Activated CD8-positive, alpha-beta memory T cell treated with anti-CD3 and anti-CD28 coated beads, Interleukin-2, amount 10 ng/mL, durations not matched to agents 7 days and 5 days (primary cell): ENCODE measurements at regions not wholly inside any gene's neighbourhood (a gene's known extent, or its start where the extent isn't known, plus 50 kb on each side); places are given as distances from the start of the nearest gene placed in this dataset.

ENCODE experiments used
- ATAC-seq: fragments of 150-1000 bp; cut with Tn5 transposase; one replicate; pipeline ENCODE4 v1.10.0; 2021; ENCODE audit warnings: moderate library complexity
- CTCF ChIA-PET: fragments of 350-600 bp; sonication (Branson Sonifier 250); formaldehyde crosslinking; loops from one replicate; lab custom pipeline; 2021; ENCODE audit warnings: antibody characterized with exemption; lab: Charles Lee
- DNase-seq: peaks from one replicate; pipeline ENCODE4 v3.0.0-alpha.2; 2020
- H3K27ac Mint-ChIP-seq: one replicate; pipeline ENCODE4 v1.8.0; 2021; ENCODE audit warnings: mild to moderate bottlenecking, mixed read lengths
- H3K27me3 Mint-ChIP-seq: one replicate; pipeline ENCODE4 v1.8.0; 2021; ENCODE audit warnings: mixed read lengths
- H3K36me3 Mint-ChIP-seq: one replicate; pipeline ENCODE4 v1.8.0; 2021; ENCODE audit warnings: mild to moderate bottlenecking, mixed read lengths
- H3K4me1 Mint-ChIP-seq: one replicate; pipeline ENCODE4 v1.8.0; 2021; ENCODE audit warnings: mixed read lengths
- H3K4me3 Mint-ChIP-seq: one replicate; pipeline ENCODE4 v1.8.0; 2021; ENCODE audit warnings: mild to moderate bottlenecking, moderate library complexity, mixed read lengths
- H3K9me3 Mint-ChIP-seq: one replicate; pipeline ENCODE4 v1.8.0; 2022; ENCODE audit warnings: low read depth, mixed read lengths

GRCh38 chr9:13372510-13372909, 93.0 kb upstream of the MPDZ start:
- no peak for ATAC-seq
- H3K36me3 Mint-ChIP-seq, result no peaks in the 10 kb centered on the region
- CTCF ChIA-PET, result no interaction called here

GRCh38 chr9:13369431-13369830, 89.9 kb upstream of the MPDZ start:
- Mint-ChIP-seq H3K4me1 (no peaks in the 10 kb centered on the region), H3K27ac (no peak overlapping the region), H3K4me3 (no peak overlapping the region), H3K9me3 (peaks cover 3% of the 10 kb centered on the region), H3K27me3 (no peaks in the 10 kb centered on the region), H3K36me3 (no peaks in the 10 kb centered on the region)
- DNase-seq, result no peak
- ATAC-seq, result no peak
- CTCF ChIA-PET, result no interaction called here

More at GRCh38 chr9:13372510-13372909, 93.0 kb upstream of the MPDZ start:
- peaks cover 3% of the 10 kb centered on the region for H3K9me3 Mint-ChIP-seq
- DNase-seq, result no peak
- H3K27me3 Mint-ChIP-seq, result no peaks in the 10 kb centered on the region
- no peak overlapping the region for H3K27ac Mint-ChIP-seq
- no peaks in the 10 kb centered on the region for H3K4me1 Mint-ChIP-seq
- no peak overlapping the region for H3K4me3 Mint-ChIP-seq

- Mint-ChIP-seq H3K4me3 (no peak overlapping the region), H3K27me3 (no peaks in the 10 kb centered on the region), H3K4me1 (no peaks in the 10 kb centered on the region), H3K27ac (no peak overlapping the region), H3K36me3 (no peaks in the 10 kb centered on the region), H3K9me3 (peaks cover 3% of the 10 kb centered on the region)
- CTCF ChIA-PET, result no interaction called here
- no peak for DNase-seq
- no peak for ATAC-seq
These were observed 88.3 kb upstream of the MPDZ start for GRCh38 chr9:13367784-13368183.

- no peak for DNase-seq
- ATAC-seq, result no peak
- Mint-ChIP-seq H3K27ac (no peak overlapping the region), H3K27me3 (no peaks in the 10 kb centered on the region), H3K4me3 (no peak overlapping the region), H3K9me3 (no peaks in the 10 kb centered on the region), H3K4me1 (no peaks in the 10 kb centered on the region), H3K36me3 (no peaks in the 10 kb centered on the region)
- CTCF ChIA-PET, result no interaction called here
These were observed 84.9 kb upstream of the MPDZ start for GRCh38 chr9:13364271-13365000.

GRCh38 chr9:13361076-13361475, 81.6 kb upstream of the MPDZ start:
- H3K27ac Mint-ChIP-seq, result no peak overlapping the region
- ATAC-seq (no peak), DNase-seq (no peak)
- no peaks in the 10 kb centered on the region for H3K4me1 Mint-ChIP-seq
- H3K4me3 Mint-ChIP-seq, result no peak overlapping the region
- no peaks in the 10 kb centered on the region for H3K27me3 Mint-ChIP-seq
- CTCF ChIA-PET, result no interaction called here
- no peaks in the 10 kb centered on the region for H3K36me3 Mint-ChIP-seq
- H3K9me3 Mint-ChIP-seq, result no peaks in the 10 kb centered on the region

GRCh38 chr9:13360188-13360587, 80.7 kb upstream of the MPDZ start:
- Mint-ChIP-seq H3K27ac (no peak overlapping the region), H3K4me3 (no peak overlapping the region), H3K27me3 (no peaks in the 10 kb centered on the region), H3K36me3 (no peaks in the 10 kb centered on the region), H3K9me3 (no peaks in the 10 kb centered on the region), H3K4me1 (no peaks in the 10 kb centered on the region)
- ATAC-seq (no peak), DNase-seq (no peak)
- CTCF ChIA-PET, result no interaction called here

GRCh38 chr9:13358128-13358527, 78.6 kb upstream of the MPDZ start:
- Mint-ChIP-seq H3K27me3 (no peaks in the 10 kb centered on the region), H3K4me3 (no peak overlapping the region), H3K27ac (no peak overlapping the region), H3K36me3 (no peaks in the 10 kb centered on the region), H3K9me3 (no peaks in the 10 kb centered on the region), H3K4me1 (no peaks in the 10 kb centered on the region)
- ATAC-seq (no peak), DNase-seq (no peak)
- CTCF ChIA-PET, result no interaction called here

GRCh38 chr9:13354733-13355132, 75.2 kb upstream of the MPDZ start:
- CTCF ChIA-PET, result no interaction called here
- Mint-ChIP-seq H3K4me3 (no peak overlapping the region), H3K4me1 (no peaks in the 10 kb centered on the region), H3K27me3 (no peaks in the 10 kb centered on the region), H3K9me3 (no peaks in the 10 kb centered on the region), H3K27ac (no peak overlapping the region), H3K36me3 (no peaks in the 10 kb centered on the region)
- ATAC-seq (no peak), DNase-seq (no peak)

- CTCF ChIA-PET, result interaction anchor here (1.2 kb wide), 1 partner anchor 1001 kb away, joined by 6 read pairs; no protein-coding TSS in a partner anchor
- Mint-ChIP-seq H3K27me3 (no peaks in the 10 kb centered on the region), H3K9me3 (no peaks in the 10 kb centered on the region), H3K27ac (no peak overlapping the region), H3K4me1 (no peaks in the 10 kb centered on the region), H3K36me3 (no peaks in the 10 kb centered on the region), H3K4me3 (no peak overlapping the region)
- ATAC-seq, result no peak
- DNase-seq, result no peak
These were observed 73.0 kb upstream of the MPDZ start for GRCh38 chr9:13352451-13352979.

- CTCF ChIA-PET, result interaction anchor here (1.2 kb wide), 1 partner anchor 1002 kb away, joined by 6 read pairs; no protein-coding TSS in a partner anchor
- H3K9me3 Mint-ChIP-seq, result no peaks in the 10 kb centered on the region
- no peak for ATAC-seq
- H3K4me3 Mint-ChIP-seq, result no peak overlapping the region
- H3K27ac Mint-ChIP-seq, result no peak overlapping the region
- DNase-seq, result no peak
- no peaks in the 10 kb centered on the region for H3K4me1 Mint-ChIP-seq
- H3K27me3 Mint-ChIP-seq, result no peaks in the 10 kb centered on the region
- H3K36me3 Mint-ChIP-seq, result no peaks in the 10 kb centered on the region
These were observed 72.4 kb upstream of the MPDZ start for GRCh38 chr9:13351778-13352386.

- ATAC-seq (no peak), DNase-seq (no peak)
- Mint-ChIP-seq H3K4me1 (no peaks in the 10 kb centered on the region), H3K27me3 (no peaks in the 10 kb centered on the region), H3K4me3 (no peak overlapping the region), H3K36me3 (no peaks in the 10 kb centered on the region), H3K9me3 (peaks cover 4% of the 10 kb centered on the region), H3K27ac (no peak overlapping the region)
- CTCF ChIA-PET, result no interaction called here
These were observed 53.1 kb upstream of the MPDZ start for GRCh38 chr9:13332571-13332970.

GRCh38 chr9:13331320-13331719, 51.8 kb upstream of the MPDZ start:
- Mint-ChIP-seq H3K9me3 (peaks cover 3% of the 10 kb centered on the region), H3K4me1 (no peaks in the 10 kb centered on the region), H3K27me3 (no peaks in the 10 kb centered on the region), H3K36me3 (no peaks in the 10 kb centered on the region), H3K4me3 (no peak overlapping the region), H3K27ac (no peak overlapping the region)
- DNase-seq, result no peak
- CTCF ChIA-PET, result no interaction called here
- ATAC-seq, result no peak

GRCh38 chr9:13330396-13331004, 51.0 kb upstream of the MPDZ start:
- Mint-ChIP-seq H3K27me3 (no peaks in the 10 kb centered on the region), H3K9me3 (no peaks in the 10 kb centered on the region), H3K27ac (no peak overlapping the region), H3K4me3 (no peak overlapping the region), H3K4me1 (no peaks in the 10 kb centered on the region), H3K36me3 (no peaks in the 10 kb centered on the region)
- CTCF ChIA-PET, result no interaction called here
- ATAC-seq (no peak), DNase-seq (no peak)
